ENCODE measurements at regions not wholly inside any gene's neighbourhood (a gene's known extent, or its start where the extent isn't known, plus 50 kb on each side); places are given as distances from the start of the nearest gene placed in this dataset.
A peak's percentile ranks its signal among the peaks of the same experiment; 100 is the strongest.
"Not testable (repeated sequence)": the region's sequence is repeated elsewhere in the genome, so short reads cannot be mapped to it uniquely, and the experiment has no call there.

- TF ChIP-seq CTCF (IDR thresholded peaks at IDR 0.05; ENCODE audit: insufficient read depth, low read depth, low read length, missing control alignments), result no peak
- no peak overlapping the region for H3K4me3 ChIP-seq (ENCODE audit: low read length)
- no peak for DNase-seq (ENCODE audit: low read depth)
Observed at GRCh38 chr2:182550234-182550633, 123.4 kb upstream of the PDE1A start.

- not testable (repeated sequence) for DNase-seq (ENCODE audit: low read depth); H3K4me3 ChIP-seq (ENCODE audit: low read length)
Observed at GRCh38 chr2:182552232-182552631, 125.4 kb upstream of the PDE1A start.

- DNase-seq (ENCODE audit: low read depth); H3K4me3 ChIP-seq (ENCODE audit: low read length): not testable (repeated sequence)
Observed at GRCh38 chr2:182552785-182553184, 125.9 kb upstream of the PDE1A start.

GRCh38 chr2:182553483-182553882, 126.6 kb upstream of the PDE1A start:
- H3K4me3 ChIP-seq (ENCODE audit: low read length), result no peak overlapping the region
- no peak for DNase-seq (ENCODE audit: low read depth)
- TF ChIP-seq CTCF (IDR thresholded peaks at IDR 0.05; ENCODE audit: insufficient read depth, low read depth, low read length, missing control alignments), result no peak

- TF ChIP-seq CTCF (IDR thresholded peaks at IDR 0.05; ENCODE audit: insufficient read depth, low read depth, low read length, missing control alignments), result no peak
- DNase-seq (ENCODE audit: low read depth), result no peak
Observed at GRCh38 chr2:182554950-182555349, 128.1 kb upstream of the PDE1A start.

GRCh38 chr2:182558564-182558963, 131.7 kb upstream of the PDE1A start:
- no peak for TF ChIP-seq CTCF (IDR thresholded peaks at IDR 0.05; ENCODE audit: insufficient read depth, low read depth, low read length, missing control alignments)
- H3K4me3 ChIP-seq (ENCODE audit: low read length), result no peak overlapping the region
- no peak for DNase-seq (ENCODE audit: low read depth)

More at GRCh38 chr2:182554950-182555349, 128.1 kb upstream of the PDE1A start:
- no peak overlapping the region for H3K4me3 ChIP-seq (ENCODE audit: low read length)

- TF ChIP-seq CTCF (IDR thresholded peaks at IDR 0.05; ENCODE audit: insufficient read depth, low read depth, low read length, missing control alignments), result no peak
- no peak overlapping the region for H3K4me3 ChIP-seq (ENCODE audit: low read length)
- peak; percentile 45 for DNase-seq (ENCODE audit: low read depth)
Observed at GRCh38 chr2:182559623-182560022, 132.8 kb upstream of the PDE1A start.

GRCh38 chr2:182565911-182566567, 139.2 kb upstream of the PDE1A start:
- no peak overlapping the region for H3K4me3 ChIP-seq (ENCODE audit: low read length)
- no peak for TF ChIP-seq CTCF (IDR thresholded peaks at IDR 0.05; ENCODE audit: insufficient read depth, low read depth, low read length, missing control alignments)
- no peak for DNase-seq (ENCODE audit: low read depth)

Measured in epithelial cell of esophagus (primary cell).